ENCODE measurements at regions not wholly inside any gene's neighbourhood (a gene's known extent, or its start where the extent isn't known, plus 50 kb on each side); places are given as distances from the start of the nearest gene placed in this dataset.
A peak's percentile ranks its signal among the peaks of the same experiment; 100 is the strongest.

DNA sequence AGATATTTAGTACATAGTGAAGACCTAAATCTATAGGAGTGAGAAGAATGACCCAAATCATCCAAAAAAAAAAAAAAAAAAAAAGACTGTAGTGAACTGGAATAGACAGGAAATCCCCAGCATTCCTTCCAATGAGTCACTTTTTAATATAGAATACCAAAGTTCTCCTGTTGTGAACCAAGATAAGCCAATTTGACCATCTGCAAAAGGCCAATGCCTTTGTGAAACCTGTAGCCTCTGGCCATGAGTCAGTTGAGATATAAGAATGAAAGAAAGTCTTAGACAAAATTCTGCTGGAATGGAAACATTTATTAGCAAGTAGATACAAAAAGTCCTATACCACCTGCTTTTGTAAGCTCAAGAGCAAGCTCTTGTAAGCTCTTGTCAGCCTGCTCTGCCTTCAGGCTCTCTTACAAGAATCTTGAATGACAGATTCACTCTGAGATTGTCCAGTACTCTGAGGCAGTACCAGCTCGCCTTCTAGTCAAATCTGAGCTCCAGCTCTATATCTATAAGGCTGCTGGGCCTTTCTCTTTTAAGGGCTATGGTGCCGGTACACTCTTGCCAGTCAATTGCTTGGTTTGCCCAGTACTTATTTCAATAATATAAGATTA is 243.0 kb upstream of the TMTC1 start:
- H3K4me2 ChIP-seq (ENCODE audit: low read length) = 0 out of 2 replicates have a peak overlapping the region, but pooled peaks have one; percentile 22
- H3F3A ChIP-seq (ENCODE audit: low read length, unreplicated experiment) = no peaks in the 10 kb centered on the region
- ChIA-PET CTCF (interaction anchor here (0.7 kb wide), 1 partner anchor 159 kb away, joined by 4 read pairs; no protein-coding TSS in a partner anchor), POLR2A (ENCODE audit: unreplicated experiment) (no interaction called here)
- H3K9me2 ChIP-seq (replicated peaks; ENCODE audit: low read length) = no peaks in the 10 kb centered on the region
- BruUV-seq (replicated peaks) = no TSS peak
- no peak overlapping the region for H3K4me3 ChIP-seq (ENCODE audit: low read length)
- no peak overlapping the region for H3K9ac ChIP-seq (ENCODE audit: low read length)
- H3K9me3 ChIP-seq (ENCODE audit: low read length) = no peaks in the 10 kb centered on the region
- H3K79me2 ChIP-seq (ENCODE audit: low read length) = no peaks in the 10 kb centered on the region
- peak overlapping the region; percentile 51 for H3K27ac ChIP-seq (ENCODE audit: low read length)
- ATAC-seq (peak; percentile 90), DNase-seq (peak; percentile 80)
- no peaks in the 10 kb centered on the region for H4K20me1 ChIP-seq (ENCODE audit: low read length)
- H2AFZ ChIP-seq (ENCODE audit: low read length) = no peak overlapping the region
- TF ChIP-seq EZH2phosphoT487 (IDR thresholded peaks at IDR 0.05; ENCODE audit: borderline replicate concordance, low read length) (no peak), EZH2 (IDR thresholded peaks at IDR 0.05; ENCODE audit: low read length, unreplicated experiment) (no peak)
- TF ChIP-seq, protein P1, sequence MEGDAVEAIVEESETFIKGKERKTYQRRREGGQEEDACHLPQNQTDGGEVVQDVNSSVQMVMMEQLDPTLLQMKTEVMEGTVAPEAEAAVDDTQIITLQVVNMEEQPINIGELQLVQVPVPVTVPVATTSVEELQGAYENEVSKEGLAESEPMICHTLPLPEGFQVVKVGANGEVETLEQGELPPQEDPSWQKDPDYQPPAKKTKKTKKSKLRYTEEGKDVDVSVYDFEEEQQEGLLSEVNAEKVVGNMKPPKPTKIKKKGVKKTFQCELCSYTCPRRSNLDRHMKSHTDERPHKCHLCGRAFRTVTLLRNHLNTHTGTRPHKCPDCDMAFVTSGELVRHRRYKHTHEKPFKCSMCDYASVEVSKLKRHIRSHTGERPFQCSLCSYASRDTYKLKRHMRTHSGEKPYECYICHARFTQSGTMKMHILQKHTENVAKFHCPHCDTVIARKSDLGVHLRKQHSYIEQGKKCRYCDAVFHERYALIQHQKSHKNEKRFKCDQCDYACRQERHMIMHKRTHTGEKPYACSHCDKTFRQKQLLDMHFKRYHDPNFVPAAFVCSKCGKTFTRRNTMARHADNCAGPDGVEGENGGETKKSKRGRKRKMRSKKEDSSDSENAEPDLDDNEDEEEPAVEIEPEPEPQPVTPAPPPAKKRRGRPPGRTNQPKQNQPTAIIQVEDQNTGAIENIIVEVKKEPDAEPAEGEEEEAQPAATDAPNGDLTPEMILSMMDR (conservative IDR thresholded peaks at IDR 0.05; ENCODE audit: low read depth, low read length) = no peak
- H3K27me3 ChIP-seq (ENCODE audit: low read length) = no peaks in the 10 kb centered on the region
- peaks cover 21% of the 10 kb centered on the region for H3K4me1 ChIP-seq (ENCODE audit: insufficient read depth, low read length)
- H3K36me3 ChIP-seq (ENCODE audit: low read depth, low read length) = no peaks in the 10 kb centered on the region
- intact Hi-C loops (cut with micrococcal nuclease) = loop anchor here (10.0 kb wide), 1 partner anchor 58 kb away; no protein-coding TSS in a partner anchor

DNA sequence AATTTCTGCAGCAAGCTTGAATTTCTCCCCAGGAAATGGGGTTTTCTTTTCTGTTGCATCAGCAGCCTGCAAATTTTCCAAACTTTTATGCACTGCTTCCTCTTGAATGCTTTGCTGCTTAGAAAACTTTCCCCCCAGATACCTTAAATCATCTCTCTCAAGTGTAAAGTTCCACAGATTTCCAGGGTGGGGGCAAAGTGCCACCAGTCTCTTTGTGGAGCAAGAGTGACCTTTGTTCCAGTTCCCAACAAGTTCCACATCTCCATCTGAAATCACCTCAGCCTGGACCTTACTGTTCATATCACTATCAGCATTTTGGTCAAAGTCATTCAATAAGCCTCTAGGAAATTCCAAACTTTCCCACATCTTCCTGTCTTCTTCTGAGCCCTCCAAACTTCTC is 241.6 kb upstream of the TMTC1 start:
- H4K20me1 ChIP-seq (ENCODE audit: low read length) = no peaks in the 10 kb centered on the region
- H3K36me3 ChIP-seq (ENCODE audit: low read depth, low read length) = no peaks in the 10 kb centered on the region
- no TSS peak for BruUV-seq (replicated peaks)
- ChIA-PET CTCF (no interaction called here), POLR2A (ENCODE audit: unreplicated experiment) (no interaction called here)
- H3K4me3 ChIP-seq (ENCODE audit: low read length) = no peak overlapping the region
- intact Hi-C loops (cut with micrococcal nuclease) = loop anchor here (10.0 kb wide), 1 partner anchor 59 kb away; no protein-coding TSS in a partner anchor
- H3K27me3 ChIP-seq (ENCODE audit: low read length) = no peaks in the 10 kb centered on the region
- H3K4me1 ChIP-seq (ENCODE audit: insufficient read depth, low read length) = peaks cover 21% of the 10 kb centered on the region
- H3K9me3 ChIP-seq (ENCODE audit: low read length) = no peaks in the 10 kb centered on the region
- no peak overlapping the region for H3K27ac ChIP-seq (ENCODE audit: low read length)
- no peak overlapping the region for H3K9ac ChIP-seq (ENCODE audit: low read length)
- no peak for ATAC-seq
- no peak for DNase-seq
- no peak overlapping the region for H2AFZ ChIP-seq (ENCODE audit: low read length)
- no peaks in the 10 kb centered on the region for H3K9me2 ChIP-seq (replicated peaks; ENCODE audit: low read length)
- no peaks in the 10 kb centered on the region for H3K79me2 ChIP-seq (ENCODE audit: low read length)
- no peak overlapping the region for H3K4me2 ChIP-seq (ENCODE audit: low read length)
- TF ChIP-seq, protein P1 (conservative IDR thresholded peaks at IDR 0.05; ENCODE audit: low read depth, low read length) = no peak
- TF ChIP-seq EZH2 (IDR thresholded peaks at IDR 0.05; ENCODE audit: low read length, unreplicated experiment) (no peak), EZH2phosphoT487 (IDR thresholded peaks at IDR 0.05; ENCODE audit: borderline replicate concordance, low read length) (no peak)
- H3F3A ChIP-seq (ENCODE audit: low read length, unreplicated experiment) = no peaks in the 10 kb centered on the region

DNA sequence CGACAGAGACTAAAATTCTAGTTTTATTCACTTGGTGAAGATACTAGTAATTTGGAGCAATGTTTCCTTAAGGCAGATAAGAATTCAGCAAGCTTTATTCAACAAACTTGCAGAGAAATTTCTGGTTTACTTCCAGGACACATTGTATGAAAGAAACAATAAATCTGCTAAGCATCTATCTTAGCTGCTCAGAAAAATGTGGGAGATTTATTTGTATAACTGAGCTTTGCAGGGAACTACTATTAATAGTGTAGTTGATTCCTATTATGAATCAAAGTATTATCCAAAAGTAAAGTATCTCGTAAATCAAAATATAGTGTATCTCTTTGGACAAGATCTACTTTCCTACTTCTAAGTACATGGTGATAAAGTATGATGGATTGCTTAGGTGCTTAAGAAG is 239.4 kb upstream of the TMTC1 start:
- Histone ChIP-seq H3K79me2 (ENCODE audit: low read length) (no peaks in the 10 kb centered on the region), H2AFZ (ENCODE audit: low read length) (no peak overlapping the region), H3K9me3 (ENCODE audit: low read length) (no peaks in the 10 kb centered on the region), H4K20me1 (ENCODE audit: low read length) (no peaks in the 10 kb centered on the region), H3K36me3 (ENCODE audit: low read depth, low read length) (no peaks in the 10 kb centered on the region), H3K4me3 (ENCODE audit: low read length) (no peak overlapping the region), H3K4me2 (ENCODE audit: low read length) (no peak overlapping the region), H3K4me1 (ENCODE audit: insufficient read depth, low read length) (peaks cover 21% of the 10 kb centered on the region), H3K27ac (ENCODE audit: low read length) (no peak overlapping the region), H3K9ac (ENCODE audit: low read length) (no peak overlapping the region), H3F3A (ENCODE audit: low read length, unreplicated experiment) (no peaks in the 10 kb centered on the region), H3K9me2 (replicated peaks; ENCODE audit: low read length) (no peaks in the 10 kb centered on the region), H3K27me3 (ENCODE audit: low read length) (no peaks in the 10 kb centered on the region)
- intact Hi-C loops (cut with micrococcal nuclease) = loop anchor here (10.0 kb wide), 1 partner anchor 62 kb away; no protein-coding TSS in a partner anchor
- BruUV-seq (replicated peaks) = no TSS peak
- ATAC-seq = no peak
- ChIA-PET POLR2A (ENCODE audit: unreplicated experiment) (no interaction called here), CTCF (interaction anchor here (0.7 kb wide), 1 partner anchor 122 kb away, joined by 4 read pairs; no protein-coding TSS in a partner anchor)
- no peak for TF ChIP-seq EZH2 (IDR thresholded peaks at IDR 0.05; ENCODE audit: low read length, unreplicated experiment)
- no peak for TF ChIP-seq EZH2phosphoT487 (IDR thresholded peaks at IDR 0.05; ENCODE audit: borderline replicate concordance, low read length)
- TF ChIP-seq, protein P1 (conservative IDR thresholded peaks at IDR 0.05; ENCODE audit: low read depth, low read length) = no peak
- no peak for DNase-seq
